ENCODE measurements at regions not wholly inside any gene's neighbourhood (a gene's known extent, or its start where the extent isn't known, plus 50 kb on each side); places are given as distances from the start of the nearest gene placed in this dataset.

- DNase-seq (ENCODE audit: low spot score) = no peak
- H3K36me3 ChIP-seq (replicated peaks in 1 of 2; ENCODE audit: control insufficient read depth in 2 of 2, insufficient read depth in 2 of 2, low read length in 2 of 2) = no peaks in the 10 kb centered on the region
- no peak overlapping the region for H2BK5ac ChIP-seq (ENCODE audit: low read length)
- no peaks in the 10 kb centered on the region for H3K9me3 ChIP-seq (replicated peaks in 1 of 2; ENCODE audit: control insufficient read depth in 2 of 2, insufficient read depth in 1 of 2, low read depth in 1 of 2, low read length in 2 of 2)
- no peak overlapping the region for H3K4ac ChIP-seq (ENCODE audit: low read length)
- H3K4me1 ChIP-seq (ENCODE audit: control insufficient read depth in 2 of 2, insufficient read depth in 1 of 2, low read depth in 1 of 2, low read length in 2 of 2) = peaks cover 0 to 4% of the 10 kb centered on the region in 2 donors
- H2BK15ac ChIP-seq (ENCODE audit: low read length) = no peak overlapping the region
- no peak overlapping the region for H2BK120ac ChIP-seq (ENCODE audit: low read depth, low read length)
- H3K18ac ChIP-seq (ENCODE audit: low read length) = no peak overlapping the region
- no peak overlapping the region for H3K4me2 ChIP-seq (ENCODE audit: insufficient read depth, low read length, poor library complexity, severe bottlenecking)
- H3K27ac ChIP-seq (replicated peaks; ENCODE audit: low read length) = no peak overlapping the region
- no peak overlapping the region for H4K8ac ChIP-seq (ENCODE audit: low read depth, low read length)
- H3K23ac ChIP-seq (ENCODE audit: low read depth, low read length, poor library complexity) = no peak overlapping the region
- H3K79me1 ChIP-seq (ENCODE audit: low read depth, low read length) = no peaks in the 10 kb centered on the region
- no peak overlapping the region for H4K91ac ChIP-seq (ENCODE audit: low read depth, low read length, poor library complexity)
- no peaks in the 10 kb centered on the region for H3K27me3 ChIP-seq (ENCODE audit: control insufficient read depth in 3 of 3, insufficient read depth in 3 of 3, low read depth in 1 of 3, low read length in 3 of 3)
- H3K4me3 ChIP-seq (ENCODE audit: low read length in 2 of 2) = no peak overlapping the region
- H3K14ac ChIP-seq (ENCODE audit: low read length) = no peak overlapping the region
- no peak overlapping the region for H2BK12ac ChIP-seq (ENCODE audit: low read length)
- no peak overlapping the region for H2AK5ac ChIP-seq (ENCODE audit: low read depth, low read length)
- H2AFZ ChIP-seq (ENCODE audit: low read length) = no peak overlapping the region
- no peak overlapping the region for H3K9ac ChIP-seq (ENCODE audit: low read depth, low read length, poor library complexity)
- no CpG with 5 or more reads among the region's 3 CpGs for WGBS, 2 donors (ENCODE audit: extremely low coverage in 2 of 2, insufficient read length in 2 of 2, insufficient replicate concordance in 1 of 2)
These were observed 93.0 kb upstream of the FSTL4 start for GRCh38 chr5:133705331-133705730.

- Histone ChIP-seq H3K14ac (ENCODE audit: low read length) (no peak overlapping the region), H3K4ac (ENCODE audit: low read length) (no peak overlapping the region), H3K4me3 (ENCODE audit: low read length in 2 of 2) (no peak overlapping the region), H3K4me2 (ENCODE audit: insufficient read depth, low read length, poor library complexity, severe bottlenecking) (no peak overlapping the region), H3K79me1 (ENCODE audit: low read depth, low read length) (no peaks in the 10 kb centered on the region), H3K27ac (replicated peaks; ENCODE audit: low read length) (no peak overlapping the region), H4K8ac (ENCODE audit: low read depth, low read length) (no peak overlapping the region), H3K27me3 (ENCODE audit: control insufficient read depth in 3 of 3, insufficient read depth in 3 of 3, low read depth in 1 of 3, low read length in 3 of 3) (no peaks in the 10 kb centered on the region), H2BK5ac (ENCODE audit: low read length) (no peak overlapping the region), H2AFZ (ENCODE audit: low read length) (no peak overlapping the region), H2AK5ac (ENCODE audit: low read depth, low read length) (no peak overlapping the region), H2BK12ac (ENCODE audit: low read length) (no peak overlapping the region), H3K18ac (ENCODE audit: low read length) (no peak overlapping the region), H2BK120ac (ENCODE audit: low read depth, low read length) (no peak overlapping the region), H4K91ac (ENCODE audit: low read depth, low read length, poor library complexity) (no peak overlapping the region), H2BK15ac (ENCODE audit: low read length) (no peak overlapping the region), H3K23ac (ENCODE audit: low read depth, low read length, poor library complexity) (no peak overlapping the region), H3K9ac (ENCODE audit: low read depth, low read length, poor library complexity) (no peak overlapping the region), H3K9me3 (replicated peaks in 1 of 2; ENCODE audit: control insufficient read depth in 2 of 2, insufficient read depth in 1 of 2, low read depth in 1 of 2, low read length in 2 of 2) (no peaks in the 10 kb centered on the region), H3K36me3 (replicated peaks in 1 of 2; ENCODE audit: control insufficient read depth in 2 of 2, insufficient read depth in 2 of 2, low read length in 2 of 2) (no peaks in the 10 kb centered on the region), H3K4me1 (ENCODE audit: control insufficient read depth in 2 of 2, insufficient read depth in 1 of 2, low read depth in 1 of 2, low read length in 2 of 2) (peaks cover 0 to 4% of the 10 kb centered on the region in 2 donors)
- no CpG with 5 or more reads among the region's 2 CpGs for WGBS, 2 donors (ENCODE audit: extremely low coverage in 2 of 2, insufficient read length in 2 of 2, insufficient replicate concordance in 1 of 2)
- no peak for DNase-seq (ENCODE audit: low spot score)
These were observed 92.1 kb upstream of the FSTL4 start for GRCh38 chr5:133704411-133704810.

- no CpG with 5 or more reads among the region's 1 CpG for whole genome bisulfite sequencing, 2 donors (ENCODE audit: extremely low coverage in 2 of 2, insufficient read length in 2 of 2, insufficient replicate concordance in 1 of 2)
- Histone ChIP-seq H3K27me3 (ENCODE audit: control insufficient read depth in 3 of 3, insufficient read depth in 3 of 3, low read depth in 1 of 3, low read length in 3 of 3) (no peaks in the 10 kb centered on the region), H2BK15ac (ENCODE audit: low read length) (no peak overlapping the region), H4K8ac (ENCODE audit: low read depth, low read length) (no peak overlapping the region), H2BK120ac (ENCODE audit: low read depth, low read length) (no peak overlapping the region), H3K23ac (ENCODE audit: low read depth, low read length, poor library complexity) (no peak overlapping the region), H3K79me1 (ENCODE audit: low read depth, low read length) (no peaks in the 10 kb centered on the region), H3K4me3 (ENCODE audit: low read length in 2 of 2) (no peak overlapping the region), H2BK12ac (ENCODE audit: low read length) (no peak overlapping the region), H2AK5ac (ENCODE audit: low read depth, low read length) (no peak overlapping the region), H3K9me3 (replicated peaks in 1 of 2; ENCODE audit: control insufficient read depth in 2 of 2, insufficient read depth in 1 of 2, low read depth in 1 of 2, low read length in 2 of 2) (no peaks in the 10 kb centered on the region), H4K91ac (ENCODE audit: low read depth, low read length, poor library complexity) (no peak overlapping the region), H3K14ac (ENCODE audit: low read length) (no peak overlapping the region), H3K27ac (replicated peaks; ENCODE audit: low read length) (no peak overlapping the region), H2AFZ (ENCODE audit: low read length) (no peak overlapping the region), H3K18ac (ENCODE audit: low read length) (no peak overlapping the region), H3K4me1 (ENCODE audit: control insufficient read depth in 2 of 2, insufficient read depth in 1 of 2, low read depth in 1 of 2, low read length in 2 of 2) (peaks cover 0 to 4% of the 10 kb centered on the region in 2 donors), H3K36me3 (replicated peaks in 1 of 2; ENCODE audit: control insufficient read depth in 2 of 2, insufficient read depth in 2 of 2, low read length in 2 of 2) (no peaks in the 10 kb centered on the region), H3K4me2 (ENCODE audit: insufficient read depth, low read length, poor library complexity, severe bottlenecking) (no peak overlapping the region), H3K4ac (ENCODE audit: low read length) (no peak overlapping the region), H3K9ac (ENCODE audit: low read depth, low read length, poor library complexity) (no peak overlapping the region), H2BK5ac (ENCODE audit: low read length) (no peak overlapping the region)
- no peak for DNase-seq (ENCODE audit: low spot score)
These were observed 91.6 kb upstream of the FSTL4 start for GRCh38 chr5:133703935-133704334.

GRCh38 chr5:133702791-133703770 is 90.7 kb upstream of the FSTL4 start:
- Histone ChIP-seq H2AK5ac (ENCODE audit: low read depth, low read length) (no peak overlapping the region), H4K8ac (ENCODE audit: low read depth, low read length) (no peak overlapping the region), H2AFZ (ENCODE audit: low read length) (no peak overlapping the region), H4K91ac (ENCODE audit: low read depth, low read length, poor library complexity) (no peak overlapping the region), H3K9ac (ENCODE audit: low read depth, low read length, poor library complexity) (peak overlapping the region; percentile 2), H3K18ac (ENCODE audit: low read length) (peak overlapping the region; percentile 72), H3K36me3 (replicated peaks in 1 of 2; ENCODE audit: control insufficient read depth in 2 of 2, insufficient read depth in 2 of 2, low read length in 2 of 2) (no peaks in the 10 kb centered on the region), H2BK5ac (ENCODE audit: low read length) (no peak overlapping the region), H3K4me2 (ENCODE audit: insufficient read depth, low read length, poor library complexity, severe bottlenecking) (no peak overlapping the region), H3K23ac (ENCODE audit: low read depth, low read length, poor library complexity) (no peak overlapping the region), H2BK12ac (ENCODE audit: low read length) (no peak overlapping the region), H2BK15ac (ENCODE audit: low read length) (no peak overlapping the region), H3K4ac (ENCODE audit: low read length) (no peak overlapping the region), H3K4me3 (ENCODE audit: low read length in 2 of 2) (no peak overlapping the region), H2BK120ac (ENCODE audit: low read depth, low read length) (no peak overlapping the region), H3K27me3 (ENCODE audit: control insufficient read depth in 3 of 3, insufficient read depth in 3 of 3, low read depth in 1 of 3, low read length in 3 of 3) (no peaks in the 10 kb centered on the region), H3K27ac (replicated peaks; ENCODE audit: low read length) (no peak overlapping the region), H3K14ac (ENCODE audit: low read length) (no peak overlapping the region), H3K9me3 (replicated peaks in 1 of 2; ENCODE audit: control insufficient read depth in 2 of 2, insufficient read depth in 1 of 2, low read depth in 1 of 2, low read length in 2 of 2) (no peaks in the 10 kb centered on the region), H3K79me1 (ENCODE audit: low read depth, low read length) (no peaks in the 10 kb centered on the region), H3K4me1 (ENCODE audit: control insufficient read depth in 2 of 2, insufficient read depth in 1 of 2, low read depth in 1 of 2, low read length in 2 of 2) (peaks cover 0 to 4% of the 10 kb centered on the region in 2 donors)
- no CpG with 5 or more reads among the region's 15 CpGs for WGBS, 2 donors (ENCODE audit: extremely low coverage in 2 of 2, insufficient read length in 2 of 2, insufficient replicate concordance in 1 of 2)
- no peak for DNase-seq (ENCODE audit: low spot score)
